CD14-positive monocyte (primary cell): ENCODE measurements at regions not wholly inside any gene's neighbourhood (a gene's known extent, or its start where the extent isn't known, plus 50 kb on each side); places are given as distances from the start of the nearest gene placed in this dataset.

Experiments
- DNase-seq, 3 donors: peaks; one replicate each; pipeline ENCODE4 v3.0.0-alpha.2; 2011 to 2022
- H2AFZ ChIP-seq: 2 replicates; pipeline ENCODE4 v1.6.0; 2012; ENCODE audit warnings: mild to moderate bottlenecking, low read depth, low read length, inconsistent platforms; ENCODE audit not compliant: insufficient read depth, poor library complexity, severe bottlenecking
- H3K27ac ChIP-seq, 2 donors: 1 replicate in 1 of 2; 2 replicates in 1 of 2; pipeline ENCODE4 v1.5.1; 2012 to 2013; ENCODE audit warnings: low read length in 2 of 2, control low read depth in 1 of 2, inconsistent platforms in 1 of 2, low read depth in 1 of 2, mild to moderate bottlenecking in 1 of 2
- H3K27me3 ChIP-seq, 2 donors: one replicate each; pipeline versions ENCODE4 v1.6.0 to v1.6.1; 2011 to 2013; ENCODE audit warnings: low read length in 2 of 2; ENCODE audit not compliant: control insufficient read depth in 2 of 2, insufficient read depth in 2 of 2
- H3K36me3 ChIP-seq, 2 donors: replicated peaks in 1 of 2; 1 replicate in 1 of 2; 2 replicates in 1 of 2; pipeline versions ENCODE4 v1.5.1 to v1.6.1; 2012 to 2013; ENCODE audit warnings: low read length in 2 of 2, control low read depth in 1 of 2, inconsistent platforms in 1 of 2, mild to moderate bottlenecking in 1 of 2; ENCODE audit not compliant: insufficient read depth in 2 of 2, control insufficient read depth in 1 of 2
- H3K4me1 ChIP-seq, 2 donors: 1 replicate in 1 of 2; 2 replicates in 1 of 2; pipeline versions ENCODE4 v1.5.1 to v1.6.1; 2012 to 2013; ENCODE audit warnings: low read length in 2 of 2, control low read depth in 1 of 2, inconsistent platforms in 1 of 2, mild to moderate bottlenecking in 1 of 2, moderate library complexity in 1 of 2; ENCODE audit not compliant: insufficient read depth in 2 of 2, control insufficient read depth in 1 of 2
- H3K4me2 ChIP-seq: replicated peaks from 2 replicates; pipeline ENCODE3; 2012; ENCODE audit warnings: low read length, moderate library complexity, mild to moderate bottlenecking; ENCODE audit not compliant: poor library complexity, severe bottlenecking; ENCODE audit errors: extremely low read depth
- H3K4me3 ChIP-seq, 3 experiments: fragments of 200-600 bp in 1 of 3; sonication (generic) in 1 of 3; replicated peaks in 1 of 3; 1 replicate in 2 of 3; 2 replicates in 1 of 3; pipeline ENCODE4 v1.5.1; 2011 to 2013; ENCODE audit warnings: low read length in 3 of 3, mild to moderate bottlenecking in 3 of 3, control low read depth in 2 of 3, low read depth in 2 of 3, inconsistent platforms in 1 of 3, moderate library complexity in 1 of 3
- H3K79me2 ChIP-seq: 2 replicates; pipeline ENCODE4 v1.6.0; 2012; ENCODE audit warnings: mild to moderate bottlenecking, control low read depth, inconsistent platforms, low read length, moderate library complexity; ENCODE audit not compliant: insufficient read depth
- H3K9ac ChIP-seq: 2 replicates; pipeline ENCODE4 v1.6.0; 2017; ENCODE audit warnings: low read length, mild to moderate bottlenecking; ENCODE audit not compliant: insufficient read depth, poor library complexity, severe bottlenecking
- H3K9me3 ChIP-seq, 2 donors: replicated peaks in 1 of 2; 1 replicate in 1 of 2; 2 replicates in 1 of 2; pipeline versions ENCODE4 v1.5.1 to v1.6.1; 2012 to 2013; ENCODE audit warnings: low read length in 2 of 2, control low read depth in 1 of 2; ENCODE audit not compliant: control insufficient read depth in 1 of 2, insufficient read depth in 1 of 2
- H4K20me1 ChIP-seq: 2 replicates; pipeline ENCODE4 v1.6.0; 2012; ENCODE audit warnings: mild to moderate bottlenecking, low read length, control low read depth, moderate library complexity; ENCODE audit not compliant: insufficient read depth
- H3K27ac Mint-ChIP-seq, 7 donors: one replicate each; pipeline ENCODE4 v1.8.0; 2020; ENCODE audit warnings: mild to moderate bottlenecking in 7 of 7, mixed read lengths in 7 of 7, moderate library complexity in 6 of 7, inconsistent platforms in 2 of 7
- H3K27me3 Mint-ChIP-seq, 3 donors: one replicate each; pipeline ENCODE4 v1.8.0; 2021 to 2022; ENCODE audit warnings: low read depth in 3 of 3, mild to moderate bottlenecking in 3 of 3, mixed read lengths in 3 of 3, moderate library complexity in 3 of 3, inconsistent platforms in 1 of 3
- H3K36me3 Mint-ChIP-seq, 2 donors: one replicate each; pipeline ENCODE4 v1.8.0; 2020; ENCODE audit warnings: mixed read lengths in 2 of 2, inconsistent platforms in 1 of 2, mild to moderate bottlenecking in 1 of 2
- H3K4me1 Mint-ChIP-seq: one replicate; pipeline ENCODE4 v1.8.0; 2020; ENCODE audit warnings: mild to moderate bottlenecking, mixed read lengths
- H3K4me3 Mint-ChIP-seq, 2 donors: one replicate each; pipeline ENCODE4 v1.8.0; 2020; ENCODE audit warnings: mild to moderate bottlenecking in 2 of 2, mixed read lengths in 2 of 2, moderate library complexity in 1 of 2
- H3K9me3 Mint-ChIP-seq, 7 donors: one replicate each; pipeline ENCODE4 v1.8.0; 2020 to 2022; ENCODE audit warnings: mixed read lengths in 7 of 7, mild to moderate bottlenecking in 6 of 7, moderate library complexity in 6 of 7, inconsistent platforms in 2 of 7
- CTCF ChIP-seq: fragments of 200-600 bp; IDR thresholded peaks from one replicate; pipeline ENCODE4 v1.8.0; 2022; ENCODE audit warnings: antibody characterized with exemption, mild to moderate bottlenecking
- WGBS: methylation state at CpG from one replicate; pipeline ENCODE4 v1.1.5; 2013; ENCODE audit warnings: missing lambda C conversion rate; ENCODE audit not compliant: insufficient coverage; 5-methylcytosine and 5-hydroxymethylcytosine counted together
- intact Hi-C, 2 donors: fragments of 100-400 bp; cut with micrococcal nuclease; formaldehyde crosslinking; loops; one replicate each; pipeline versions ENCODE4 v1.15.0 to v1.15.1; 2023

GRCh38 chr14:51334566-51334965 is 94.5 kb downstream of the TMX1 start:
- H3K4me1 ChIP-seq, result no peaks in the 10 kb centered on the region
- no peaks in the 10 kb centered on the region for H3K36me3 Mint-ChIP-seq
- no peaks in the 10 kb centered on the region for H4K20me1 ChIP-seq
- no peak overlapping the region for H2AFZ ChIP-seq
- H3K27me3 Mint-ChIP-seq, result peaks cover 0 to 3% (median 3%) of the 10 kb centered on the region in 3 donors
- no peaks in the 10 kb centered on the region for H3K79me2 ChIP-seq
- H3K4me3 ChIP-seq, result no peak overlapping the region
- H3K4me1 Mint-ChIP-seq, result no peaks in the 10 kb centered on the region
- H3K4me3 Mint-ChIP-seq, result no peak overlapping the region
- no peak overlapping the region for H3K4me2 ChIP-seq
- H3K9me3 Mint-ChIP-seq, result peaks cover 0 to 1% (median 0%) of the 10 kb centered on the region in 7 donors
- H3K27ac ChIP-seq, result no peak overlapping the region
- H3K36me3 ChIP-seq, result no peaks in the 10 kb centered on the region
- peaks cover 0 to 2% of the 10 kb centered on the region in 2 donors for H3K27me3 ChIP-seq
- DNase-seq, result no peak
- intact Hi-C loops, result no loop called here
- no peak overlapping the region for H3K9ac ChIP-seq
- no peaks in the 10 kb centered on the region for H3K9me3 ChIP-seq
- no peak for TF ChIP-seq CTCF
- 100% methylated on average over 3 of the region's 5 CpGs for WGBS
- no peak overlapping the region for H3K27ac Mint-ChIP-seq

GRCh38 chr14:51335531-51335930 is 95.5 kb downstream of the TMX1 start:
- DNase-seq, result no peak
- TF ChIP-seq CTCF, result no peak
- Mint-ChIP-seq H3K27me3 (peaks cover 0 to 3% (median 0%) of the 10 kb centered on the region in 3 donors), H3K9me3 (peaks cover 0 to 3% (median 0%) of the 10 kb centered on the region in 7 donors), H3K4me3 (no peak overlapping the region), H3K36me3 (no peaks in the 10 kb centered on the region), H3K4me1 (no peaks in the 10 kb centered on the region), H3K27ac (no peak overlapping the region)
- WGBS, result 100% methylated on average over 2 of the region's 2 CpGs
- Histone ChIP-seq H3K4me2 (no peak overlapping the region), H3K27me3 (peaks cover 0 to 2% of the 10 kb centered on the region in 2 donors), H2AFZ (no peak overlapping the region), H3K79me2 (no peaks in the 10 kb centered on the region), H3K27ac (no peak overlapping the region), H3K36me3 (no peaks in the 10 kb centered on the region), H4K20me1 (no peaks in the 10 kb centered on the region), H3K4me3 (no peak overlapping the region), H3K9ac (no peak overlapping the region), H3K9me3 (no peaks in the 10 kb centered on the region), H3K4me1 (no peaks in the 10 kb centered on the region)
- intact Hi-C loops, result no loop called here
